ENCODE measurements at regions not wholly inside any gene's neighbourhood (a gene's known extent, or its start where the extent isn't known, plus 50 kb on each side); places are given as distances from the start of the nearest gene placed in this dataset.

DNA sequence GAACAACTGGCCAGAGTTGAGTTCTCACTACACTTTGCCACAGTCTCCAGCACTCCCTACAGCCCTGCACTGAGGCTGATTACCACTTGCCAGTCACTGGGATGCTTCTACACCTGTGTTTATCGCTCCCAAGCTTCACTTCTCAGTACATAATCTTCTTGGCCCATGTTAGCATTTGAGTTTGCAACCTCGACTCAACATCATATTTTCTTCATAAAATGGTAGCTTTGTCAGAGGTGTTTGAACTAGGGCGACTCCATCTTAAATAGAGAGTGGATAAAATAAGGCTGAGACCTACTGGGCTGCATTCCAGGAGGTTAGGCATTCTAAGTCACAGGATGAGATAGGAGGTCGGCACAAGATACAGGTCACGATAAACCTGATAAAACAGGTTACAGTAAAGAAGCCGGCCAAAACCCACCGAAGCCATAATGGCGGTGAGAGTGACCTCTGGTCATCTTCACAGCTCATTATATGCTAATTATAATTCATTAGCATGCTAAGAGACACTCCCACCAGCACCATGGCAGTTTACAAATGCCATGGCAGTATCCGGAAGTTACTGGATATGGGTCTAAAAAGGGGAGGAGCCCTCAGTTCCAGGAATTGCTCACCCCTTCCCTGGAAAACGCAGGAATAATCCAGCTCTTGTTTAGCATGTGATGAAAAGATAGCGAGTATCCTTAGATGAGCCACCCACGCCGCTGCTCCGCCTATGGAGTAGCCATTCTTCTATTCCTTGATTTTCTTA, 105.8 kb upstream of the KLF6 start (continued):
- TF ChIP-seq, protein P1, sequence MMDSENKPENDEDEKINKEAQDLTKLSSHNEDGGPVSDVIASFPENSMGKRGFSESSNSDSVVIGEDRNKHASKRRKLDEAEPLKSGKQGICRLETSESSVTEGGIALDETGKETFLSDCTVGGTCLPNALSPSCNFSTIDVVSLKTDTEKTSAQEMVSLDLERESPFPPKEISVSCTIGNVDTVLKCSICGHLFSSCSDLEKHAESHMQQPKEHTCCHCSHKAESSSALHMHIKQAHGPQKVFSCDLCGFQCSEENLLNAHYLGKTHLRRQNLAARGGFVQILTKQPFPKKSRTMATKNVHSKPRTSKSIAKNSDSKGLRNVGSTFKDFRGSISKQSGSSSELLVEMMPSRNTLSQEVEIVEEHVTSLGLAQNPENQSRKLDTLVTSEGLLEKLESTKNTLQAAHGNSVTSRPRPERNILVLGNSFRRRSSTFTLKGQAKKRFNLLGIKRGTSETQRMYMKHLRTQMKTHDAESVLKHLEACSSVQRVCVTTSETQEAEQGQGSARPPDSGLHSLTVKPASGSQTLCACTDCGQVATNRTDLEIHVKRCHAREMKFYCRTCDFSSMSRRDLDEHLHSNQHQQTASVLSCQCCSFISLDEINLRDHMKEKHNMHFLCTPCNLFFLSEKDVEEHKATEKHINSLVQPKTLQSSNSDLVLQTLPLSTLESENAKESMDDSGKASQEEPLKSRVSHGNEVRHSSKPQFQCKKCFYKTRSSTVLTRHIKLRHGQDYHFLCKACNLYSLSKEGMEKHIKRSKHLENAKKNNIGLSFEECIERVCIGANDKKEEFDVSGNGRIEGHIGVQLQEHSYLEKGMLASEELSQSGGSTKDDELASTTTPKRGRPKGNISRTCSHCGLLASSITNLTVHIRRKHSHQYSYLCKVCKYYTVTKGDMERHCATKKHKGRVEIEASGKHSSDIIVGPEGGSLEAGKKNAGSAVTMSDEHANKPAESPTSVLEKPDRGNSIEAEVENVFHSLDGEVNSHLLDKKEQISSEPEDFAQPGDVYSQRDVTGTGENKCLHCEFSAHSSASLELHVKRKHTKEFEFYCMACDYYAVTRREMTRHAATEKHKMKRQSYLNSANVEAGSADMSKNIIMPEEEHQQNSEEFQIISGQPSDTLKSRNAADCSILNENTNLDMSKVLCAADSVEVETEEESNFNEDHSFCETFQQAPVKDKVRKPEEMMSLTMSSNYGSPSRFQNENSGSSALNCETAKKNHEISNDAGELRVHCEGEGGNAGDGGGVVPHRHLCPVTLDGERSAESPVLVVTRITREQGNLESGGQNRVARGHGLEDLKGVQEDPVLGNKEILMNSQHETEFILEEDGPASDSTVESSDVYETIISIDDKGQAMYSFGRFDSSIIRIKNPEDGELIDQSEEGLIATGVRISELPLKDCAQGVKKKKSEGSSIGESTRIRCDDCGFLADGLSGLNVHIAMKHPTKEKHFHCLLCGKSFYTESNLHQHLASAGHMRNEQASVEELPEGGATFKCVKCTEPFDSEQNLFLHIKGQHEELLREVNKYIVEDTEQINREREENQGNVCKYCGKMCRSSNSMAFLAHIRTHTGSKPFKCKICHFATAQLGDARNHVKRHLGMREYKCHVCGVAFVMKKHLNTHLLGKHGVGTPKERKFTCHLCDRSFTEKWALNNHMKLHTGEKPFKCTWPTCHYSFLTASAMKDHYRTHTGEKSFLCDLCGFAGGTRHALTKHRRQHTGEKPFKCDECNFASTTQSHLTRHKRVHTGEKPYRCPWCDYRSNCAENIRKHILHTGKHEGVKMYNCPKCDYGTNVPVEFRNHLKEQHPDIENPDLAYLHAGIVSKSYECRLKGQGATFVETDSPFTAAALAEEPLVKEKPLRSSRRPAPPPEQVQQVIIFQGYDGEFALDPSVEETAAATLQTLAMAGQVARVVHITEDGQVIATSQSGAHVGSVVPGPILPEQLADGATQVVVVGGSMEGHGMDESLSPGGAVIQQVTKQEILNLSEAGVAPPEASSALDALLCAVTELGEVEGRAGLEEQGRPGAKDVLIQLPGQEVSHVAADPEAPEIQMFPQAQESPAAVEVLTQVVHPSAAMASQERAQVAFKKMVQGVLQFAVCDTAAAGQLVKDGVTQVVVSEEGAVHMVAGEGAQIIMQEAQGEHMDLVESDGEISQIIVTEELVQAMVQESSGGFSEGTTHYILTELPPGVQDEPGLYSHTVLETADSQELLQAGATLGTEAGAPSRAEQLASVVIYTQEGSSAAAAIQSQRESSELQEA (IDR thresholded peaks at IDR 0.05; ENCODE audit: low read depth) = no peak
- no peak for TF ChIP-seq ZNF384 (IDR thresholded peaks at IDR 0.05; ENCODE audit: low read depth, low read length)
- TF ChIP-seq KLF10 (CRISPR knock-in tag; IDR thresholded peaks at IDR 0.05) = peak; percentile 74; the same call in 1 of the 2 replicates
- TF ChIP-seq RBM15 (IDR thresholded peaks at IDR 0.05; ENCODE audit: insufficient read depth, low read length) = no peak
- TF ChIP-seq HSF4 (CRISPR knock-in tag; IDR thresholded peaks at IDR 0.05; ENCODE audit: borderline replicate concordance) = peak; percentile 95
- peak; percentile 81 for TF ChIP-seq SOX6 (IDR thresholded peaks at IDR 0.05)
- TF ChIP-seq SMARCA4 (IDR thresholded peaks at IDR 0.05) = peak; percentile 68; the same call in 1 of the 2 replicates
- no peak for TF ChIP-seq RBM17 (IDR thresholded peaks at IDR 0.05; ENCODE audit: borderline replicate concordance, low read depth, low read length)
- TF ChIP-seq ZNF263 (CRISPR knock-in tag; IDR thresholded peaks at IDR 0.05; ENCODE audit: borderline replicate concordance) = no peak
- TF ChIP-seq PTTG1 (tag; IDR thresholded peaks at IDR 0.05; ENCODE audit: low read depth) = peak; percentile 99
- TF ChIP-seq, protein P2, sequence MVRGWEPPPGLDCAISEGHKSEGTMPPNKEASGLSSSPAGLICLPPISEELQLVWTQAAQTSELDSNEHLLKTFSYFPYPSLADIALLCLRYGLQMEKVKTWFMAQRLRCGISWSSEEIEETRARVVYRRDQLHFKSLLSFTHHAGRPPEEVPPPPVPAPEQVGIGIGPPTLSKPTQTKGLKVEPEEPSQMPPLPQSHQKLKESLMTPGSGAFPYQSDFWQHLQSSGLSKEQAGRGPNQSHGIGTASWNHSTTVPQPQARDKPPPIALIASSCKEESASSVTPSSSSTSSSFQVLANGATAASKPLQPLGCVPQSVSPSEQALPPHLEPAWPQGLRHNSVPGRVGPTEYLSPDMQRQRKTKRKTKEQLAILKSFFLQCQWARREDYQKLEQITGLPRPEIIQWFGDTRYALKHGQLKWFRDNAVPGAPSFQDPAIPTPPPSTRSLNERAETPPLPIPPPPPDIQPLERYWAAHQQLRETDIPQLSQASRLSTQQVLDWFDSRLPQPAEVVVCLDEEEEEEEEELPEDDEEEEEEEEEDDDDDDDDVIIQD (CRISPR knock-in tag; IDR thresholded peaks at IDR 0.05) = peak; percentile 98
- no peak for TF ChIP-seq C11orf30 (IDR thresholded peaks at IDR 0.05; ENCODE audit: low read depth)
- TF ChIP-seq CREB3 (tag; conservative IDR thresholded peaks at IDR 0.05; ENCODE audit: low read depth) = peak; percentile 99
- no peak for TF ChIP-seq ZNF316 (IDR thresholded peaks at IDR 0.05)
- TF ChIP-seq MTA3 (IDR thresholded peaks at IDR 0.05; ENCODE audit: borderline replicate concordance) = 0 out of 2 replicates have a peak, but pooled peaks have one; percentile 19
- 0 out of 2 replicates have a peak, but pooled peaks have one; percentile 27 for TF ChIP-seq JUNB (CRISPR knock-in tag; conservative IDR thresholded peaks at IDR 0.05)
- TF ChIP-seq ZBTB26 (CRISPR knock-in tag; IDR thresholded peaks at IDR 0.05) = peak; percentile 97

All from K562 (cell line).